Panc1 (cell line): ENCODE measurements at regions not wholly inside any gene's neighbourhood (a gene's known extent, or its start where the extent isn't known, plus 50 kb on each side); places are given as distances from the start of the nearest gene placed in this dataset.

Experiments used
- ATAC-seq: fragments of 200-7000 bp; cut with Tn5 transposase; 2 replicates; pipeline ENCODE4 v1.9.1; 2020; ENCODE audit warnings: mild to moderate bottlenecking, moderate library complexity
- BruUV-seq: library from RNA; stranded (reverse); fragments of 400-500 nt; replicated peaks from 2 replicates; lab custom pipeline; 2021; lab: Mats Ljungman, UMichigan
- CTCF ChIA-PET: fragments of 300-600 bp; sonication (Branson Sonifier 250); formaldehyde crosslinking; loops from one replicate; lab custom pipeline; 2022; ENCODE audit warnings: antibody characterized with exemption; lab: Charles Lee
- POLR2A ChIA-PET: fragments of 300-600 bp; sonication (Branson Sonifier 250); formaldehyde crosslinking; loops from one replicate; lab custom pipeline; 2022; ENCODE audit warnings: antibody characterized with exemption; lab: Charles Lee
- DNase-seq: peaks from one replicate; pipeline ENCODE4 v3.0.0-alpha.2; 2010; ENCODE audit warnings: low read depth, low spot score
- H3K27ac ChIP-seq: 2 replicates; pipeline ENCODE4 v1.5.1; 2011; ENCODE audit warnings: mild to moderate bottlenecking, low read length, inconsistent platforms
- H3K27me3 ChIP-seq: fragments of 200-500 bp; sonication (Bioruptor generic); 2 replicates; pipeline ENCODE4 v1.6.0; 2014; ENCODE audit warnings: low read length, inconsistent platforms; ENCODE audit not compliant: control insufficient read depth, insufficient read depth
- H3K36me3 ChIP-seq: fragments of 200-500 bp; sonication (Bioruptor generic); 2 replicates; pipeline ENCODE4 v1.5.1; 2014; ENCODE audit warnings: inconsistent platforms, mild to moderate bottlenecking, low read length, moderate library complexity; ENCODE audit not compliant: control insufficient read depth, insufficient read depth
- H3K4me1 ChIP-seq: 2 replicates; pipeline ENCODE4 v1.5.1; 2011; ENCODE audit warnings: inconsistent platforms, mild to moderate bottlenecking, low read length, moderate library complexity; ENCODE audit not compliant: control insufficient read depth, insufficient read depth
- H3K4me3 ChIP-seq, 2 experiments: 2 replicates each; pipeline ENCODE4 v1.5.1; 2011 to 2012; ENCODE audit warnings: low read depth in 2 of 2, low read length in 2 of 2, mild to moderate bottlenecking in 2 of 2, inconsistent platforms in 1 of 2, moderate library complexity in 1 of 2
- H3K9me3 ChIP-seq: fragments of 200-500 bp; sonication (Bioruptor generic); 2 replicates; pipeline ENCODE4 v1.5.1; 2014; ENCODE audit warnings: low read depth, mild to moderate bottlenecking, inconsistent platforms, low read length, moderate library complexity; ENCODE audit not compliant: control insufficient read depth, insufficient read depth
- CTCF ChIP-seq: fragments of 450-650 bp; IDR thresholded peaks from 2 replicates; pipeline ENCODE4 v1.5.1; 2017; ENCODE audit warnings: mild to moderate bottlenecking
- POLR2AphosphoS5 ChIP-seq: IDR thresholded peaks from 2 replicates; pipeline ENCODE4 v1.6.1; 2012; ENCODE audit warnings: mild to moderate bottlenecking, low read depth, low read length, moderate library complexity
- REST ChIP-seq, 2 experiments: IDR thresholded peaks; 2 replicates each; pipeline ENCODE4 v1.6.1; 2011 to 2012; ENCODE audit warnings: low read depth in 2 of 2, control low read depth in 1 of 2, low read length in 1 of 2, mild to moderate bottlenecking in 1 of 2, moderate library complexity in 1 of 2; ENCODE audit not compliant: insufficient read depth in 1 of 2
- SIN3A ChIP-seq: IDR thresholded peaks from 2 replicates; pipeline ENCODE4 v1.6.1; 2012; ENCODE audit warnings: low read depth, mild to moderate bottlenecking, low read length, moderate library complexity, borderline replicate concordance; ENCODE audit not compliant: insufficient read depth
- TCF7L2 ChIP-seq: IDR thresholded peaks from 2 replicates; pipeline ENCODE4 v1.6.1; 2011; ENCODE audit warnings: mild to moderate bottlenecking, low read depth, low read length, inconsistent platforms
- in situ Hi-C: cut with HindIII; loops from 2 replicates; pipeline ENCODE4 v1.10.0; 2016; ENCODE audit warnings: low sequenced_read_pairs, low pct_unique_long_range_greater_than_20kb
- intact Hi-C: fragments of 100-400 bp; cut with micrococcal nuclease; formaldehyde crosslinking; loops from one replicate; pipeline ENCODE4 v1.10.0; 2022; ENCODE audit not compliant: unreplicated experiment

- ATAC-seq = no peak
- POLR2A ChIA-PET = no interaction called here
Observed at GRCh38 chr2:204018717-204019116, 82.2 kb downstream of the ICOS start.

GRCh38 chr2:204019572-204020501 lies 83.3 kb downstream of the ICOS start:
- no peak overlapping the region for H3K27ac ChIP-seq
- POLR2A ChIA-PET = no interaction called here
- CTCF ChIA-PET = no interaction called here
- TF ChIP-seq TCF7L2 = no peak
- TF ChIP-seq REST (IDR thresholded peaks at IDR 0.05; ENCODE audit: insufficient read depth in 1 of 2, low read depth in 2 of 2, low read length in 1 of 2) = no peak
- TF ChIP-seq CTCF = no peak
- no peak for TF ChIP-seq SIN3A

More at GRCh38 chr2:204018717-204019116, 82.2 kb downstream of the ICOS start:
- no peaks in the 10 kb centered on the region for H3K4me1 ChIP-seq
- no peak overlapping the region for H3K4me3 ChIP-seq
- no peak for DNase-seq
- H3K36me3 ChIP-seq = no peaks in the 10 kb centered on the region
- H3K27ac ChIP-seq = no peak overlapping the region
- TF ChIP-seq TCF7L2 (no peak), CTCF (no peak), SIN3A (no peak), REST (IDR thresholded peaks at IDR 0.05; ENCODE audit: insufficient read depth in 1 of 2, low read depth in 2 of 2, low read length in 1 of 2) (no peak), POLR2AphosphoS5 (no peak)
- in situ Hi-C loops (no loop called here), intact Hi-C loops (no loop called here)
- no peaks in the 10 kb centered on the region for H3K9me3 ChIP-seq
- no peaks in the 10 kb centered on the region; the same call in 1 of the 2 replicates for H3K27me3 ChIP-seq
- no TSS peak for BruUV-seq
- CTCF ChIA-PET = no interaction called here

More at GRCh38 chr2:204019572-204020501, 83.3 kb downstream of the ICOS start:
- H3K9me3 ChIP-seq = no peaks in the 10 kb centered on the region
- no TSS peak for BruUV-seq
- ATAC-seq = no peak
- in situ Hi-C loops (no loop called here), intact Hi-C loops (no loop called here)
- no peaks in the 10 kb centered on the region for H3K36me3 ChIP-seq
- no peak overlapping the region for H3K4me3 ChIP-seq
- H3K4me1 ChIP-seq = no peaks in the 10 kb centered on the region
- H3K27me3 ChIP-seq = no peaks in the 10 kb centered on the region; the same call in 1 of the 2 replicates
- no peak for DNase-seq
